T follicular helper cell (primary cell): ENCODE measurements at regions not wholly inside any gene's neighbourhood (a gene's known extent, or its start where the extent isn't known, plus 50 kb on each side); places are given as distances from the start of the nearest gene placed in this dataset.
"Not testable (repeated sequence)": the region's sequence is repeated elsewhere in the genome, so short reads cannot be mapped to it uniquely, and the experiment has no call there.

Source experiments
- DNase-seq: peaks from one replicate; pipeline ENCODE4 v3.0.0-alpha.2; 2020; ENCODE audit warnings: low read depth

- DNase-seq, result not testable (repeated sequence)
These were observed 125.5 kb downstream of the ZNF486 start for GRCh38 chr19:20292520-20292919.

- no peak for DNase-seq
These were observed 122.2 kb downstream of the ZNF486 start for GRCh38 chr19:20289186-20289585.

GRCh38 chr19:20287070-20287469 is 120.1 kb downstream of the ZNF486 start:
- no peak for DNase-seq

GRCh38 chr19:20285876-20286275 is 118.9 kb downstream of the ZNF486 start:
- DNase-seq, result not testable (repeated sequence)

DNA sequence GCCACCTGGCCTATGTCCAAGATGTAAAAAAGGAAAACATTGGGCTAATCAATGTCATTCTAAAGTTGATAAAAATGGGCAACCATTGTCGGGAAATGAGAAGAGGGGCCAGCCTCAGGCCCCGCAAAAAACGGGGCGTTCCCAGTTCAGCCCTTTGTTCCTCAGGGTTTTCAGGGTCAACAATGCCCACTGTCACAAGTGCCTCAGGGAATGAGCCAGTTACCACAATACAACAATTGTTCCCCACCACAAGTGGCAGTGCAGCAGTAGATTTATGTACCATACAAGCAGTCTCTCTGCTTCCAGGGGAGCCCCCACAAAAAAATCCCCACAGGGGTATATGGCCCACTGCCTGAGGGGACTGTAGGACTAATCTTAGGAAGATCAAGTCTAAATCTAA is 112.5 kb downstream of the ZNF486 start:
- DNase-seq, result no peak

GRCh38 chr19:20278342-20278741 is 111.3 kb downstream of the ZNF486 start:
- no peak for DNase-seq

GRCh38 chr19:20276732-20277082 is 109.7 kb downstream of the ZNF486 start:
- DNase-seq, result not testable (repeated sequence)

DNA sequence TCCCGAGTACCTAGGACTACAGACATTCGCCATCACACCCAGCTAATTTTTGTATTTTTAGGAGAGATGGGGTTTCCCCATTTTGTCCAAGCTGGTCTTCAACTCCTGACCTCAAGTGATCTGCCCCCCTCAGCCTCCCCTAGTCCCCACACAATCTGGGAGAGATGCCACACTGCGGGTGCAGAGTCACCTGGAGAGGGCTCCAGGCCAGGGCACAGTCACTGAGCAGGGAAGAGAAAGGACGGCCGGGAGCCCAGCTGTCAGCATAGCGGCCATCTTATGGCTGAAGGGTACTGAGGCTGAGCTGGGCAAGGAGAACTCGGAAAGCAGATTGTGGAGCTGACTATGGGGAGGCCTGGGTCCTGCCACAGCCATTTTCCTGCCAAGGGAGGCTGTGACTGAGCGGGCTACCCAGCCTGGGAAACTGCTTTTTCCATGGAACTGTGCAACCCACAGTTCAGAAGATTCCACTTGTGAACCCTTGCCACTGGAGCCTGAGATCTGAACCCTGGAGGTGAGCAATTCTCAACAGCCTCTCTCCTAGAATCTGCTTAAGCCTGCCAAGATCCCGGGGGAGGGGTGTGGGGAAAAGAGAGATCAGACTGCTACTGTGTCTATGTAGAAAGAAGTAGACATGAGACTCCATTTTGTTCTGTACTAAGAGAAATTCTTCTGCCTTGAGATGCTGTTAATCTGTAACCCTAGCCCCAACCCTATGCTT is 109.2 kb downstream of the ZNF486 start:
- no peak for DNase-seq

DNA sequence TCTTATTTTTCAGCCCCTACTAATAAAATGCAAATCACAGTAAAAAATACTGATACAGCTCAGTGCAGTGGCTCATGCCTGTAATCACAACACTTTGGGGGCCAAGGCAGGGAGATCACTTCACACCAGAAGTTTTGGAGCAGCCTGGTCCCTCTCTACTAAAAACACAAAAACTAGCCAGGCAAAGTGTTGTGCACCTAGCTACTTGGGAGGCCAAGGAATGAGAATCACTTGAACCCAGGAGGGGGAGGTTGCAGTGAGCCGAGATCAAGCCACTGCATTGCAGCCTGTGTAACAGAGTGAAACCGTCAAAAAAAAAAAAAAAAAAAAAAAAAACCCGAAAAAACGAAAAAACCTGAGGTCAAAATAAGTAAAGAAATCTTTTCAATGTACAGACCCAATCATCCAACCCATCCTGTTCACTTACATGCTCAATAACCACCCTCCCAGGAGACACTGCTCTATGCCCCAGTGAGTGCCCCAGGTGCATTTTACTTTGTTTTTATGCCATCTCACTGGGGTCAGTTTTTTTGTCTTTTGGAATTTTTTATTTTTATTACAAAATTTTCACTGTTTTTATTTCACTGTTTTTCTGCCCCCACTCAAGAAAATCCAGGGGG is 107.0 kb downstream of the ZNF486 start:
- DNase-seq, result no peak

GRCh38 chr19:20273376-20273775 is 106.4 kb downstream of the ZNF486 start:
- DNase-seq, result no peak

GRCh38 chr19:20272627-20273010 is 105.6 kb downstream of the ZNF486 start:
- not testable (repeated sequence) for DNase-seq

DNA sequence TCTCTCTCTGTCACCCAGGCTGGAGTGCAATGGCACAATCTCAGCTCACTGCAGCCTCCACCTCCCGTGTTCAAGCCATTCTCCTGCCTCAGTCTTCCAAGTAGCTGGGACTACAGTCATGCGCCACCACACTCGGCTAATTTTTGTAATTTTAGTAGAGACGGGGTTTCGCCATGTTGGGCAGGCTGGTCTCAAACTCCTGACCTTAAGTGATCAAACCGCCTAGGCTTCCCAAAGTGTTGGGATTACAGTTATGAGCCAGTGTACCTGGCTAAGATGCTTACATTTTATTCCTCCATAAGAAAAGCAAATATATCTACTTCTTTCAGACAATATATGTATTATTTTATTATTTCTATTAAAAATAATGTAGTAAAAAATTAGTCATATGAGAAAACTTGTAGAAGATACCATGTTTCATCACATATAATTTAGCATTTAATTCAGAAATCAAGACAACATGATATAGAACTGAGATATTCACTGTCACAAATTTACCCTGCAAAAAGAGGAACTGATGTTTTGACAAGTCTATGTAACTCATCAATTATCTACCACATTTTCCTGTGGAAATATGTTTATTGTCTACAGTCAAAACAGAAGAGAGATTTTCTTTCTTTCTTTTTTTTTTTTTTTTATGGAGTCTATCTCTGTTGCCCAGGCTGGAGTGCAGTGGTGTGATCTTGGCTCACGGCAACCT is 105.1 kb downstream of the ZNF486 start:
- not testable (repeated sequence) for DNase-seq

GRCh38 chr19:20271215-20271926 is 104.4 kb downstream of the ZNF486 start:
- DNase-seq, result no peak

- DNase-seq, result no peak
These were observed 102.4 kb downstream of the ZNF486 start for GRCh38 chr19:20269461-20269860.

DNA sequence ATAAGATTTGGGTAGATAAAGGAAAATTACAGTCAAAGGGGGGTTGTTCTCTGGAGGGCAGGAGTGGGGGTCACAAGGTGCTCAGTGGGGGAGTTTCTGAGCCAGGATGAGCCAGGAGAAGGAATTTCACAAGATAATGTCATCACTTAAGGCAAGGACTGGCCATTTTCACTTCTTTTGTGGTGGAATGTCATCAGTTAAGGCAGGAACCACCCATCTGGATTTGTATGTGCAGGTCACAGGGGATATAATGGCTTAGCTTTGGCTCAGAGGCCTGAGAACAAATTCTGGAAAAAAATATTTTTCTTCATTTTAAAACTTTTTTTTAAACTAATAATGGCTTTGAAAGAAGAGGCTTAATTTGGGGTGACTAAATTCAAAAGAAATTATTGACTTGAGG is 94.5 kb downstream of the ZNF486 start:
- not testable (repeated sequence) for DNase-seq

DNA sequence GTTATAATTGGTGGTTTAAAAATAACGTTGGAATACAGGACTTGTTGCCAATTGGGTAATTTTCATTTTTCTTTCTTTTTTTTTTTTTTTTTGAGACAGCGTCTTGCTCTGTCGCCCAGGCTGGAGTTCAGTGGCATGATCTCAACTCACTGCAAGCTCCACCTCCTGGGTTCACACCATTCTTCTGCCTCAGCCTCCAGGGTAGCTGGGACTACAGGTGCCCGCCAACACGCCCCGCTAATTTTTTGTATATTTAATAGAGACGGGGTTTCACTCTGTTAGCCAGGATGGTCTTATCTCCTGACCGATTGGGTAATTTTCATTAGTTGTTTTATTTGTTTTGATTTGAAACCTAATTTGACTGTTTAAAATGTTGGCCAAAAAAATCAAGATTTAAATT is 93.7 kb downstream of the ZNF486 start:
- DNase-seq, result not testable (repeated sequence)

GRCh38 chr19:20259615-20260014 is 92.6 kb downstream of the ZNF486 start:
- no peak for DNase-seq

GRCh38 chr19:20256606-20257005 is 89.6 kb downstream of the ZNF486 start:
- no peak for DNase-seq

- DNase-seq, result no peak
These were observed 87.1 kb downstream of the ZNF486 start for GRCh38 chr19:20254121-20254520.

DNA sequence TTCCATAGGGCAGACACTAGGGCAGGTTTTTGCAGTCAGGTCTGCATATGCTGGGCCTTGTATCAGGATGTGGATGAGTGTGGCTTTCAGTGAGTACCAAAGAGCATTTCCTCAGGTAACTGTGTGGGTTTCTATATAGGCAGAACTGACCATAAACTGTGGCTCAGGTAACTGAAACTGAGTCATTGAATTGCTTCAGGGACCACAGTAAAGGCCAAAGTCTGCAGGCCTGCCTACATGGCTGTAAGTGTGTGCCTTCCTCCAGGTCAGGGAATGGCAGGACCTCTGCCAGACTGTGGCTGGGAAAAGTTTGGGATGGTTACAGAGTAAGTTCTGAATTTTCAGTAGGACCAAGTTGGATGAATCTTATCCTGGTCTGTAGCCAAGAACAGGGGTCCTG is 85.6 kb downstream of the ZNF486 start:
- DNase-seq, result no peak

DNA sequence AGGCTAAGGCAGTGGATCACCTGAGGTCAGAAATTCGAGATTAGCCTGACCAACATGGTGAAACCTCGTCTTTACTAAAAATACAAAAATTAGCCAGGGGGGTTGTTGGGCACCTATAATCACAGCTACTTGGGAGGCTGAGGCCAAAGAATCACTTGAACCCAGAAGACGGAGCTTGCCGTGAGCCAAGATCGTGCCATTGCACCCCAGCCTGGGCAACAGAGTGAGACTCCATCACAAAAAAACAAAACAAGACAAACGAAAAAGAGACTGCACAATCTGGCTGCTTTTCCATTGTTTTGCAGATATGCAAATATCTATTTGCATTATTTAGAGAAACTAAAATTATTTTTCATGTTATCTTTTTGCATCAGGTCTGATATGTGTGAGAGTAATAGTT is 83.6 kb downstream of the ZNF486 start:
- no peak for DNase-seq

GRCh38 chr19:20250121-20250520 is 83.1 kb downstream of the ZNF486 start:
- DNase-seq, result no peak
